Neural cell (in vitro differentiated cells): ENCODE measurements at regions not wholly inside any gene's neighbourhood (a gene's known extent, or its start where the extent isn't known, plus 50 kb on each side); places are given as distances from the start of the nearest gene placed in this dataset.

ENCODE experiments used
- EP300 ChIP-seq: fragments of 450-650 bp; conservative IDR thresholded peaks from 2 replicates; pipeline ENCODE4 v1.6.1; 2014; ENCODE audit warnings: antibody characterized with exemption, mild to moderate bottlenecking, moderate library complexity; ENCODE audit not compliant: poor library complexity, severe bottlenecking
- EZH2 ChIP-seq: fragments of 200-600, 300-800 bp; shearing (Covaris generic), sonication (generic); IDR thresholded peaks from 2 replicates; pipeline ENCODE4 v1.6.1; 2014; ENCODE audit warnings: antibody characterized with exemption, low read length, borderline replicate concordance, mild to moderate bottlenecking; ENCODE audit not compliant: insufficient read depth, poor library complexity, severe bottlenecking
- SMC3 ChIP-seq: fragments of 450-650 bp; conservative IDR thresholded peaks from 2 replicates; pipeline ENCODE4 v1.6.1; 2014; ENCODE audit warnings: antibody characterized with exemption, mild to moderate bottlenecking, moderate library complexity; ENCODE audit not compliant: poor library complexity
- TF ChIP-seq, protein P1 (sequence below): fragments of 450-650 bp; IDR thresholded peaks from 2 replicates; pipeline ENCODE4 v1.5.1; 2014; ENCODE audit warnings: antibody characterized with exemption, mild to moderate bottlenecking, moderate library complexity; ENCODE audit not compliant: poor library complexity, severe bottlenecking

DNA sequence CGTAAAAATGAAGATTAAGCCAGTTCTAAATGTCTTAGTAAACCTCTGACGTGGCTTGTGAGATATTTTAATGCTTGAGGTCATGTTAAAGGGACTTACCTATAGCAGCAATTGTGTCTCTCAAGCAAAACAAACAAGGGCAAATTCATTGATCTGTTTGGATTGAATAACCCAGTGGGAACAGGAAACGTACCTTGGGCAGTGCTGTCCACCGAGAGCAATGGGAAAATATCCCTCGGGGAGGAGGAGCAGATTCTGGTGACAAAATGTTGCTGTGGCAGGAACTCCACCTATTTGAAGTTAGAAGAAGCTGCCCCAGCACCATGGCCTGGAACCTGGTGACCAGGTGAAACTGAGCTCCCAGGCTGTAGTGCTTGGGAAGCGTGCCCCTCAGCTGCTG, 107.1 kb upstream of the FZD8 start:
- TF ChIP-seq EZH2 (no peak), SMC3 (no peak), EP300 (no peak)
- TF ChIP-seq, protein P1, sequence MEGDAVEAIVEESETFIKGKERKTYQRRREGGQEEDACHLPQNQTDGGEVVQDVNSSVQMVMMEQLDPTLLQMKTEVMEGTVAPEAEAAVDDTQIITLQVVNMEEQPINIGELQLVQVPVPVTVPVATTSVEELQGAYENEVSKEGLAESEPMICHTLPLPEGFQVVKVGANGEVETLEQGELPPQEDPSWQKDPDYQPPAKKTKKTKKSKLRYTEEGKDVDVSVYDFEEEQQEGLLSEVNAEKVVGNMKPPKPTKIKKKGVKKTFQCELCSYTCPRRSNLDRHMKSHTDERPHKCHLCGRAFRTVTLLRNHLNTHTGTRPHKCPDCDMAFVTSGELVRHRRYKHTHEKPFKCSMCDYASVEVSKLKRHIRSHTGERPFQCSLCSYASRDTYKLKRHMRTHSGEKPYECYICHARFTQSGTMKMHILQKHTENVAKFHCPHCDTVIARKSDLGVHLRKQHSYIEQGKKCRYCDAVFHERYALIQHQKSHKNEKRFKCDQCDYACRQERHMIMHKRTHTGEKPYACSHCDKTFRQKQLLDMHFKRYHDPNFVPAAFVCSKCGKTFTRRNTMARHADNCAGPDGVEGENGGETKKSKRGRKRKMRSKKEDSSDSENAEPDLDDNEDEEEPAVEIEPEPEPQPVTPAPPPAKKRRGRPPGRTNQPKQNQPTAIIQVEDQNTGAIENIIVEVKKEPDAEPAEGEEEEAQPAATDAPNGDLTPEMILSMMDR = no peak
